ENCODE measurements at regions not wholly inside any gene's neighbourhood (a gene's known extent, or its start where the extent isn't known, plus 50 kb on each side); places are given as distances from the start of the nearest gene placed in this dataset.

DNA sequence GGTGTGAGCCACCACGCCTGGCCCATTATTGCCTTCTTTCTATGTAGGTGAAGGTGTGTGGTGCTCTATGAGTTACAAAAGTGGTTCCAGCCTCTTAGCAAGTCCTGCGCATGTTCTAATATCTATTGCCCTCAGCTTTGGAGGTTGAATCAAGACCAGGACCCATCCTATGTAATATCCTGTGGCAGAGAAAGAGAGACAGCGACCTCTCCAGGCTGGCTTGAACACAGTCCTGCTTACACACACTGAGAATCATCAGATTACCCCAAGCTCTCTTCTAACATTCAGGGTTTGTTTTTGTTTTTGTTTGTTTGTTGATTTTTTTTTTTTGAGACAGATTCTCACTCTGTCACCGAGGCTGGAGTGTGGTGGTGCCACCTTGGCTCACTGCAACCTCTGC is 94.7 kb upstream of the OSMR start:
- in situ Hi-C loops (cut with MboI; ENCODE audit: low sequenced_read_pairs, unreplicated experiment): no loop called here
- DNase-seq (ENCODE audit: low spot score): no peak
- no peak for TF ChIP-seq CTCF (IDR thresholded peaks at IDR 0.05; ENCODE audit: borderline replicate concordance, control extremely low read depth, extremely low read depth, insufficient read depth, missing control alignments)

GRCh38 chr5:38752012-38752536 is 93.7 kb upstream of the OSMR start:
- no peak for DNase-seq (ENCODE audit: low spot score)
- in situ Hi-C loops (cut with MboI; ENCODE audit: low sequenced_read_pairs, unreplicated experiment): no loop called here
- TF ChIP-seq CTCF (IDR thresholded peaks at IDR 0.05; ENCODE audit: borderline replicate concordance, control extremely low read depth, extremely low read depth, insufficient read depth, missing control alignments): no peak

GRCh38 chr5:38752622-38753021 is 93.2 kb upstream of the OSMR start:
- in situ Hi-C loops (cut with MboI; ENCODE audit: low sequenced_read_pairs, unreplicated experiment): no loop called here
- no peak for TF ChIP-seq CTCF (IDR thresholded peaks at IDR 0.05; ENCODE audit: borderline replicate concordance, control extremely low read depth, extremely low read depth, insufficient read depth, missing control alignments)
- DNase-seq (ENCODE audit: low spot score): no peak

GRCh38 chr5:38753141-38753540 is 92.7 kb upstream of the OSMR start:
- in situ Hi-C loops (cut with MboI; ENCODE audit: low sequenced_read_pairs, unreplicated experiment): no loop called here
- DNase-seq (ENCODE audit: low spot score): no peak
- no peak for TF ChIP-seq CTCF (IDR thresholded peaks at IDR 0.05; ENCODE audit: borderline replicate concordance, control extremely low read depth, extremely low read depth, insufficient read depth, missing control alignments)

DNA sequence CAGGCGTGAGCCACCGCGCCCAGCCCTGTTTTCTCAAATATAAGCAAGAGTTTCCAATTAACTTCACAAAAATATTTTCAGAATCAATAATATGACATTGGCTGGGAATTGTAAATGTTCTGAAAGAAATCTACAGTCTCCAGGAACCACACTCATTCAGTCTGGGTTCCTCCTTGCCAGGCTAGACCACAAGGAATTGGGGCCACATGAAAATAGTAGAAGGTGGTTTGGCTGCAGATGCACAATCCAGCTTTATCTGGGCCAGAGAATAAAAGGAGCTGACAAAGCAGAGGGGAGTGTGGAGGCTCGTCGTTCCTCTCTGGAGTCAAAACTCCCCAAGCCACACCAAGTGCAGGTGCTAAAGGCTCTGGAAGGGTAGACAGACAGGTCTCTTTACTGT is 92.0 kb upstream of the OSMR start:
- TF ChIP-seq CTCF (IDR thresholded peaks at IDR 0.05; ENCODE audit: borderline replicate concordance, control extremely low read depth, extremely low read depth, insufficient read depth, missing control alignments): no peak
- in situ Hi-C loops (cut with MboI; ENCODE audit: low sequenced_read_pairs, unreplicated experiment): no loop called here
- no peak for DNase-seq (ENCODE audit: low spot score)

DNA sequence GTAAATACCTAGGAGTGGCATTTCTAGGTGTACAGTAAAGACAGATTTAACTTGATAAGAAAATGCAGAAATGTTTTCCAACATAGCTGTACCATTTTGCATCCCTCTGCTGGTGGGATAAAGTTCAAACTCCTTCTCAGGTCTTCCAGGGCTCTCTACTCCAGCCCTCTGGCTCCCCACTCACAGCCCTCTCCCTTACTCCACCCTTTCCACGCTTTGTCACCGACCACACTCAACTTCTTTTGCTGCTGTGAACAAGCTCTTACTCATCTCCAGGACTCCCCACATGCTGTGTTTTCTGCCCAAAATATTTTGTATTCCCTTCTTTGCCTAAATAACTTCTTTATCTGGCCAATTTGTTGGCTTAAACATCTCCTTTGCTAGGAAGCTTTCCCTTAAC is 90.6 kb upstream of the OSMR start:
- in situ Hi-C loops (cut with MboI; ENCODE audit: low sequenced_read_pairs, unreplicated experiment): no loop called here
- no peak for TF ChIP-seq CTCF (IDR thresholded peaks at IDR 0.05; ENCODE audit: borderline replicate concordance, control extremely low read depth, extremely low read depth, insufficient read depth, missing control alignments)
- DNase-seq (ENCODE audit: low spot score): no peak

DNA sequence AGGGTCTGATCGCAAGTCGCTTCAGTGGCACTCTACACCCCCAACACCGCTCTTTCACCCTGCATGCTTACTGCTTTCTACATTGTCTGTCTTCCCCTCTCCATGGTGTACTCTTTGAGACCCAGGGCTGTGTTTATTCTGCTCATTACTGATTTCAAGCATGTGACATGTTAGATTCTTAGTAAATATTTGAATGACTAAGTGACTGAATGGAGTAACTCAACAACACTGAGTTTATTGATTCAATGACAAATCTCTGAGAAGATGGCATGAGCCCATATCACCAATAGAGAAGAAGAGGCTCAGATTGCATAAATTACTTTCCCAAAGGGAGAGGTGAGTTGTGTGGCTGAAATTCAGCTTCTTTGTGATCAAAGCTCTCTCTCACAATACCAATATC is 89.7 kb upstream of the OSMR start:
- DNase-seq (ENCODE audit: low spot score): no peak
- no peak for TF ChIP-seq CTCF (IDR thresholded peaks at IDR 0.05; ENCODE audit: borderline replicate concordance, control extremely low read depth, extremely low read depth, insufficient read depth, missing control alignments)
- in situ Hi-C loops (cut with MboI; ENCODE audit: low sequenced_read_pairs, unreplicated experiment): no loop called here
